Tibial nerve (tissue), 4 donors: ENCODE measurements at regions not wholly inside any gene's neighbourhood (a gene's known extent, or its start where the extent isn't known, plus 50 kb on each side); places are given as distances from the start of the nearest gene placed in this dataset.

Source experiments
- DNase-seq, 2 donors: peaks; one replicate each; pipeline ENCODE4 v3.0.0-alpha.2; 2019; ENCODE audit warnings: low spot score in 2 of 2
- H3K27ac ChIP-seq, 4 donors: fragments of 200-600 bp; sonication (generic) in 3 of 4; one replicate each; pipeline ENCODE4 v1.5.1; 2017 to 2019; ENCODE audit warnings: mild to moderate bottlenecking in 1 of 4
- H3K27me3 ChIP-seq, 2 donors: fragments of 200-600 bp; sonication (generic) in 1 of 2; one replicate each; pipeline versions ENCODE4 v1.5.1 to v1.6.0; 2017 to 2019
- H3K36me3 ChIP-seq, 3 donors: fragments of 200-600 bp; sonication (generic); one replicate each; pipeline ENCODE4 v1.5.1; 2018 to 2019
- H3K4me1 ChIP-seq, 4 donors: fragments of 200-600 bp; sonication (generic) in 3 of 4; one replicate each; pipeline ENCODE4 v1.5.1; 2017 to 2019
- H3K4me3 ChIP-seq, 4 donors: fragments of 200-600 bp; sonication (generic) in 3 of 4; one replicate each; pipeline ENCODE4 v1.5.1; 2017 to 2019; ENCODE audit warnings: mild to moderate bottlenecking in 1 of 4, moderate library complexity in 1 of 4
- H3K9me3 ChIP-seq, 4 donors: fragments of 200-600 bp; sonication (generic) in 3 of 4; one replicate each; pipeline ENCODE4 v1.5.1; 2017 to 2019
- CTCF ChIP-seq, 5 experiments: fragments of 200-600 bp in 3 of 5; fragments of 450-650 bp in 2 of 5; sonication (generic) in 3 of 5; IDR thresholded peaks; one replicate each; pipeline ENCODE4 v1.5.1; 2016 to 2019; ENCODE audit warnings: antibody characterized with exemption in 5 of 5, mild to moderate bottlenecking in 3 of 5, moderate library complexity in 2 of 5
- EP300 ChIP-seq, 2 donors: sonication (generic); formaldehyde crosslinking; IDR thresholded peaks; one replicate each; pipeline ENCODE4 v1.6.1; 2017; ENCODE audit warnings: antibody characterized with exemption in 2 of 2, mild to moderate bottlenecking in 1 of 2
- POLR2A ChIP-seq, 2 donors: fragments of 450-650 bp; IDR thresholded peaks; one replicate each; pipeline ENCODE4 v1.6.1; 2017; ENCODE audit warnings: antibody characterized with exemption in 2 of 2, mild to moderate bottlenecking in 2 of 2, moderate library complexity in 2 of 2
- whole genome bisulfite sequencing, 2 donors: methylation state at CpG; one replicate each; pipeline ENCODE4 v1.1.5; 2018; 5-methylcytosine and 5-hydroxymethylcytosine counted together

- no peaks in the 10 kb centered on the region for H3K4me1 ChIP-seq
- 70 to 72% methylated on average over 9 of the region's 9 CpGs for WGBS, 2 donors
- no peak overlapping the region for H3K4me3 ChIP-seq
- H3K36me3 ChIP-seq: no peaks in the 10 kb centered on the region
- DNase-seq: no peak
- H3K27ac ChIP-seq: no peak overlapping the region
- H3K9me3 ChIP-seq: no peaks in the 10 kb centered on the region
- TF ChIP-seq POLR2A (IDR thresholded peaks at IDR 0.05) (no peak), CTCF (IDR thresholded peaks at IDR 0.05) (no peak), EP300 (IDR thresholded peaks at IDR 0.05) (no peak)
- H3K27me3 ChIP-seq: no peaks in the 10 kb centered on the region
These were observed 342.2 kb downstream of the CMPK2 start for GRCh38 chr2:6523476-6523875.

GRCh38 chr2:6524691-6525474, 340.8 kb downstream of the CMPK2 start:
- no peak for DNase-seq
- Histone ChIP-seq H3K27ac (no peak overlapping the region), H3K9me3 (no peaks in the 10 kb centered on the region), H3K36me3 (no peaks in the 10 kb centered on the region), H3K27me3 (no peaks in the 10 kb centered on the region), H3K4me1 (no peaks in the 10 kb centered on the region), H3K4me3 (no peak overlapping the region)
- TF ChIP-seq POLR2A (IDR thresholded peaks at IDR 0.05) (no peak), CTCF (IDR thresholded peaks at IDR 0.05) (no peak), EP300 (IDR thresholded peaks at IDR 0.05) (no peak)
- 66 to 72% methylated on average over 13 of the region's 13 CpGs for WGBS, 2 donors

- Histone ChIP-seq H3K4me3 (no peak overlapping the region), H3K4me1 (no peaks in the 10 kb centered on the region), H3K27me3 (no peaks in the 10 kb centered on the region), H3K27ac (no peak overlapping the region), H3K36me3 (no peaks in the 10 kb centered on the region), H3K9me3 (no peaks in the 10 kb centered on the region)
- DNase-seq: no peak
- 74 to 81% methylated on average over 6 of the region's 6 CpGs for WGBS, 2 donors
- TF ChIP-seq EP300 (IDR thresholded peaks at IDR 0.05) (no peak), CTCF (IDR thresholded peaks at IDR 0.05) (no peak), POLR2A (IDR thresholded peaks at IDR 0.05) (no peak)
These were observed 340.2 kb downstream of the CMPK2 start for GRCh38 chr2:6525475-6525964.

- no peak for DNase-seq
- H3K36me3 ChIP-seq: no peaks in the 10 kb centered on the region
- 88 to 91% methylated on average over 6 of the region's 6 CpGs for WGBS, 2 donors
- H3K4me1 ChIP-seq: no peaks in the 10 kb centered on the region
- H3K27me3 ChIP-seq: no peaks in the 10 kb centered on the region
- no peak overlapping the region for H3K27ac ChIP-seq
- no peaks in the 10 kb centered on the region for H3K9me3 ChIP-seq
- TF ChIP-seq EP300 (IDR thresholded peaks at IDR 0.05) (no peak), CTCF (IDR thresholded peaks at IDR 0.05) (no peak), POLR2A (IDR thresholded peaks at IDR 0.05) (no peak)
- no peak overlapping the region for H3K4me3 ChIP-seq
These were observed 339.4 kb downstream of the CMPK2 start for GRCh38 chr2:6526093-6526824.

GRCh38 chr2:6531304-6531703, 334.4 kb downstream of the CMPK2 start:
- H3K27me3 ChIP-seq: no peaks in the 10 kb centered on the region
- no peaks in the 10 kb centered on the region for H3K9me3 ChIP-seq
- no peaks in the 10 kb centered on the region for H3K36me3 ChIP-seq
- H3K4me1 ChIP-seq: no peaks in the 10 kb centered on the region
- no peak overlapping the region for H3K4me3 ChIP-seq
- WGBS, 2 donors: 92 to 96% methylated on average over 2 of the region's 2 CpGs
- TF ChIP-seq CTCF (IDR thresholded peaks at IDR 0.05) (no peak), POLR2A (IDR thresholded peaks at IDR 0.05) (no peak), EP300 (IDR thresholded peaks at IDR 0.05) (no peak)
- no peak overlapping the region for H3K27ac ChIP-seq
- no peak for DNase-seq
